Epithelial cell of esophagus (primary cell): ENCODE measurements at regions not wholly inside any gene's neighbourhood (a gene's known extent, or its start where the extent isn't known, plus 50 kb on each side); places are given as distances from the start of the nearest gene placed in this dataset.

Experiments used
- DNase-seq: peaks from one replicate; pipeline ENCODE4 v3.0.0; 2010; ENCODE audit warnings: low read depth
- H3K4me3 ChIP-seq: 2 replicates; pipeline ENCODE4 v1.5.1; 2011; ENCODE audit warnings: mild to moderate bottlenecking, low read length, control low read depth
- CTCF ChIP-seq: IDR thresholded peaks from 2 replicates; pipeline ENCODE4 v1.5.1; 2011; ENCODE audit warnings: low read depth, mild to moderate bottlenecking, low read length, control low read depth, inconsistent platforms; ENCODE audit not compliant: insufficient read depth; ENCODE audit errors: missing control alignments

- no peak for TF ChIP-seq CTCF
- DNase-seq, result no peak
- H3K4me3 ChIP-seq, result no peak overlapping the region
Measured at GRCh38 chr10:123257904-123258456, 103.8 kb downstream of the BUB3 start.

- DNase-seq, result no peak
- no peak for TF ChIP-seq CTCF
- H3K4me3 ChIP-seq, result no peak overlapping the region
Measured at GRCh38 chr10:123259081-123259480, 104.9 kb downstream of the BUB3 start.

GRCh38 chr10:123259791-123260190, 105.6 kb downstream of the BUB3 start:
- no peak for DNase-seq
- no peak for TF ChIP-seq CTCF
- no peak overlapping the region for H3K4me3 ChIP-seq

GRCh38 chr10:123262456-123262855, 108.3 kb downstream of the BUB3 start:
- DNase-seq, result no peak
- H3K4me3 ChIP-seq, result no peak overlapping the region
- TF ChIP-seq CTCF, result no peak

- no peak for TF ChIP-seq CTCF
- H3K4me3 ChIP-seq, result no peak overlapping the region
- DNase-seq, result no peak
Measured at GRCh38 chr10:123266971-123267370, 112.8 kb downstream of the BUB3 start.

- H3K4me3 ChIP-seq, result no peak overlapping the region
- TF ChIP-seq CTCF, result no peak
- DNase-seq, result no peak
Measured at GRCh38 chr10:123269017-123269552, 114.9 kb downstream of the BUB3 start.

- TF ChIP-seq CTCF, result no peak
- no peak overlapping the region for H3K4me3 ChIP-seq
- DNase-seq, result no peak
Measured at GRCh38 chr10:123269675-123270074, 115.5 kb downstream of the BUB3 start.
